ENCODE measurements at regions not wholly inside any gene's neighbourhood (a gene's known extent, or its start where the extent isn't known, plus 50 kb on each side); places are given as distances from the start of the nearest gene placed in this dataset.

GRCh38 chr3:106750092-106750491 lies 627.1 kb upstream of the CCDC54 start:
- DNase-seq (ENCODE audit: low read depth in 2 of 2): no peak

GRCh38 chr3:106755336-106755735 lies 621.9 kb upstream of the CCDC54 start:
- DNase-seq (ENCODE audit: low read depth in 2 of 2): no peak

- no peak for DNase-seq (ENCODE audit: low read depth in 2 of 2)
Observed at GRCh38 chr3:106756901-106757300, 620.3 kb upstream of the CCDC54 start.

DNA sequence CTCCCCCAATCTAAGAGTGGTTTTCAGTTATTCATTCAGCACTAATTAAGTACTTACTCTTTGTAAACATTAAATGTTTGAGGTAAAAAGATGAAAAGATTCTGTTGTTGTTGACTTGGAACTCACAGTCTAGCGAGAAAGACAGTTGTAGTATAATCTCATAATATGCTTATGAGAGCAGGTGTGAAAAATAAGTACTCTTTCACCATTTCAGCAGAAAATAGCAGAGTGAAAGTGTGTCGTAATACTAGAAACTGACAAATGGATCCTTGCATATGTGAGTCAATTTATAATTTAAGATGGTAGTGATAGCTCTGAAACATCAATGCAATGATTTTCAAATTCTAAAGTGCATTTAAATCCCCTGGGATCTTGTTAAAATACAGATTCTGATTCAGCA lies 618.8 kb upstream of the CCDC54 start:
- DNase-seq (ENCODE audit: low read depth in 2 of 2): no peak

- no peak for DNase-seq (ENCODE audit: low read depth in 2 of 2)
Observed at GRCh38 chr3:106759731-106760130, 617.5 kb upstream of the CCDC54 start.

DNA sequence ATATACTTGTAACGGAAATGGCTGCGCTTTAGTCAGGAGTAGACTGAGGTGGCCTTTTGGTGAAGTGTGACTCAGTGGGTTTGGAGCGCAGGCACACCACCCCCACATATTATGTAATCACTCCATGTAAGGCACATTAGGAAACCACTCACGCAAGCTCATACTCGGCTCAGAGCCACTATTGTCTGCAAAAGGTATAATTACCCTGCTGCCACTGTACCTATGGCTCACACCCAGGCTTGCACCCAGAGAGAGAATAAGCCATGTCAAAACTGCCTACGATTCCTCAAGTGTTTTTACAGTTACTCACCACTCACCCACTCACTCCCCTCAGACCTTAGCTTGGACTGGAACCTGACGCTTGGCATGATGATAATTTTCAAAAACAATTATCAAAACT lies 611.9 kb upstream of the CCDC54 start:
- DNase-seq (ENCODE audit: low read depth in 2 of 2): no peak

GRCh38 chr3:106768941-106769480 lies 608.2 kb upstream of the CCDC54 start:
- DNase-seq (ENCODE audit: low read depth in 2 of 2): no peak

GRCh38 chr3:106773795-106774194 lies 603.4 kb upstream of the CCDC54 start:
- no peak for DNase-seq (ENCODE audit: low read depth in 2 of 2)

DNA sequence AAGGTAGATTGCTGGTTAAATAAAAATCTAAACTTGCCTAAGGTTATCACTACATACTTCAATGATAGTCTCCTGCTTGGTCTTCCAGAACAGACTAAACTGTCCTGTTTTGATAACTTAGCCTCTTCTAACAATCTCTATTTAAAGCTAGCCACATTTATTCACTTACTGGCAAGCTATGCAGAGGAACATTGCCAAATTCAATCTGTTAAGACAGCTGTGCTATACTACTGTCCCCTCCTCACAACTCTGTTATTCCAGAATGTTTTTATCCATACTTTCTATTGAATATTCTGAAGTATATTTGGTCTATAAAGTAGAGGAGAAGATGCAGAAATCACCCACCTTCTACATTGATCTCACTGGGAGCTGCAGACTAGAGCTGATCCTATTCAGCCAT lies 594.0 kb upstream of the CCDC54 start:
- DNase-seq (ENCODE audit: low read depth in 2 of 2): no peak

GRCh38 chr3:106789276-106789675 lies 588.0 kb upstream of the CCDC54 start:
- DNase-seq (ENCODE audit: low read depth in 2 of 2): no peak

- DNase-seq (ENCODE audit: low read depth in 2 of 2): no peak
Observed at GRCh38 chr3:106792716-106793115, 584.5 kb upstream of the CCDC54 start.

GRCh38 chr3:106794442-106794841 lies 582.8 kb upstream of the CCDC54 start:
- no peak for DNase-seq (ENCODE audit: low read depth in 2 of 2)

DNA sequence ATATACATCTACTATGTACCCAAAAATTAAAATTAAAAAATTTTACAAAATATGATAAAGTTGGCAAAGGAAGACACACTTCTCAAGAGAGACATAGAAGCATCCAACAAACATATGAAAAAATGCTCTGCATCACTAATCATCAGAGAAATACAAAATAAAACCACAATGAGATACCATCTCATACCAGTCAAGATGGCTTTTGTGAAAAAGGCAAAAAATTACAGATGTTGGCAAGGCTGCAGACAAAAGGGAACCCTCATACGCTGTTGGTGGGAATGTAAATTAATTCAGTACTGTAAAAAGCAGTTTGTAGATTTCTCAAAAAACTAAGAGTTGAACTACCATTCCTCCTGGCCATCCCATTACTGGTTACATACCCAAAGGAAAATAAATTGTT lies 581.7 kb upstream of the CCDC54 start:
- DNase-seq (ENCODE audit: low read depth in 2 of 2): no peak

- no peak for DNase-seq (ENCODE audit: low read depth in 2 of 2)
Observed at GRCh38 chr3:106797461-106797860, 579.8 kb upstream of the CCDC54 start.

DNA sequence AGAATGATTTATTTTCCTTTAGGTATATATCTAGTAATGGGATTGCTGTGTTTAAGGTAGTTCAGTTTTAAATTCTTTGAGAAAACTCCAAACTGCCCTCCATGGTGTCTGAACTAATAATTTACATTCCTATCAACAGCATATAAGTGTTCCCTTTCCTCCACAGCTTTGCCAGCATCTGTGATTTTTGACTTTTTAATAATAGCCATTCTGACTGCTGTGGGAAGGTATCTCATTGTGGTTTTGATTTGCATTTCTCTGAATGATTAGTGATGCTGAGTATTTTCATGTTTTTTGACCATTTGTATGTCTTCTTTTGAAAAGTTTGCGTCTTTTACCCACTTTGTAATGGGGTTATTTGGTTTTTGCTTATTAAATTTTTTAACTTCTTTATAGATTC lies 571.6 kb upstream of the CCDC54 start:
- DNase-seq (ENCODE audit: low read depth in 2 of 2): no peak

DNA sequence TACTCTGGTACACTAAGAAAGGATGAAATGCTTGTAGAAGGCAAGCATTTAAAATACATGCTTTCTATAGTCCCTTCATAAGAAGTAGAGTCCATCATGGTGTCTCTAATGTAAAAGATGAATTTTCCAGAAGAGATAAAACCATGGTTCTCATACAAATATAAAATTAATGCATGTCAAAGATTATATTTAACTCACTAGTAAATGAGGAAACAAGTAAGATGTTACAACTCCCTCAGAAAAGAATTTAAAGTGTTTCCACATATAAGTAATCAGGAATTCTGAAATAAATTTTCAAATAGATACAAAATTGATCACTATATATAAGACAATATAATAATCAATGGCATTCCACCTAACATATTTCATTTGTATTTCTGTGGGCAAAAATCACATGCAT lies 570.3 kb upstream of the CCDC54 start:
- DNase-seq (ENCODE audit: low read depth in 2 of 2): no peak

DNA sequence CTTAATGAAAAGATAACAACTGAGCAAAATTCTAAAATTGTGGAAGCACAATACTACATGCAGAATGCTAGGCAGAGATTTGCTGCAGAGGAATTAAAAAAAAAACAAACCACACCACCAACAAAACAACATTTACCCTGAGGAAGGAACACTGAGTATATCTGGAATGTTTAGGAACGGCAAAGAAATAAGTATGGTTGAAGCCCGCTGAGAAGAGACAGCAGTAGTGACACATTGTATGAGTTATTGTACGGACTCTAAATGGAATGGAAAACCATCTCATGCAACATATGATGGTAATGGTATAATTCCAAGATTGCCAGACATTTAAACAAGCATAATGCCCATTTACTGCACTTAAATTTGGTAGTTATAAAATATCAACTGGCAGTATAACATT lies 568.2 kb upstream of the CCDC54 start:
- no peak for DNase-seq (ENCODE audit: low read depth in 2 of 2)

DNA sequence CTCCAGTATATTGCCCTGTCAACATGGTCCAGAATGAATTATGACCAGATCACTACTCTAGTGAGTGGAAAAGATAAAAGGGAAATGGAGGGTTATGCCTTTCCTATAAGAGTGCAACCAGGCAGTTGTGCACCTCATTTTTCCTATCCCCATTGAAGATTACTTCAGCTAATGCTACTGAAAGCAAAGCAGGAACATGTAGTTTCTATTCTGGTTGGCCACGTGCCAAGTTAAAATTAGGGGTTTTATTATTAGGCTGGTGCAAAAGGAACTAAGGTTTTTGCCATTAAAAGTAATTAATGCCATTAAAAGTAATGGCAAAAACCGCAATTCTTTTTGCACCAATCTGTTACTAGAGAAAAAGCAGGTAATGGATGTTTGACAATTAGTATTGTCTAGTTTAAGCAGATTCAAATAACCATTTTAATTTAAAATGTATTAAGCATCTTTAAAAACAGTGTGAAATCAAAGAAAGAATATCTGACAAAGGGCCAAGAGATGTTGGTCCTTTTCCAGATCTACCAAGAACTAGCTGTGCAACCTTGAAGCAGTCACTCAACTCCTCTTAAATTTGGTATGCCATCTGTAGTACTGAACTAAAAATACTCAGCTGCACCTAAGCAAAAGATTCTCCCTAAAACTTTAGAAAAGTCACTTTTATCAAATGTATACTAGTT lies 567.5 kb upstream of the CCDC54 start:
- no peak for DNase-seq (ENCODE audit: low read depth in 2 of 2)

GRCh38 chr3:106810300-106810875 lies 566.9 kb upstream of the CCDC54 start:
- DNase-seq (ENCODE audit: low read depth in 2 of 2): no peak

- no peak for DNase-seq (ENCODE audit: low read depth in 2 of 2)
Observed at GRCh38 chr3:106811376-106811775, 565.9 kb upstream of the CCDC54 start.

- DNase-seq (ENCODE audit: low read depth in 2 of 2): no peak
Observed at GRCh38 chr3:106813742-106814141, 563.5 kb upstream of the CCDC54 start.

GRCh38 chr3:106814231-106814630 lies 563.0 kb upstream of the CCDC54 start:
- DNase-seq (ENCODE audit: low read depth in 2 of 2): no peak

GRCh38 chr3:106816838-106817237 lies 560.4 kb upstream of the CCDC54 start:
- no peak for DNase-seq (ENCODE audit: low read depth in 2 of 2)

- DNase-seq (ENCODE audit: low read depth in 2 of 2): no peak
Observed at GRCh38 chr3:106817706-106818105, 559.5 kb upstream of the CCDC54 start.
